ENCODE measurements at regions not wholly inside any gene's neighbourhood (a gene's known extent, or its start where the extent isn't known, plus 50 kb on each side); places are given as distances from the start of the nearest gene placed in this dataset.
A peak's percentile ranks its signal among the peaks of the same experiment; 100 is the strongest.

DNA sequence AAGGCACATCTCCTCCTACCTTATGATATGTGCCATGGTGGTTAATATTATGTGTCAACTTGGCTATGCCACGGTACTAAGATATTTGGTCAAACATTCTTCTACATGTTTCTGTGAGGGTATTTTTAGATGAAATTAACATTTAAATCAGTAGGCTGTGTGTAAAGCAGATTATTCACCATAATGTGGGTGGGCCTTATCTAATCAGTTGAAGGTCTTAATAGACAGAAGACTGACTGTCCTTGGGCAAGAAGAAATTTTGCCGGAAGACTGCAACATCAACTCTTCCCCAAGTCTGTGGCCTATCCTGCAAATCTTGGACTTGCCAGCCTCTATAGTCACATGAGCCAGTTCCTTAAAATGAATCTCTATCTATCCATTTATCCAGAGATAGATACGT is 380.1 kb upstream of the DDI1 start:
- in situ Hi-C loops (cut with MboI) = no loop called here

DNA sequence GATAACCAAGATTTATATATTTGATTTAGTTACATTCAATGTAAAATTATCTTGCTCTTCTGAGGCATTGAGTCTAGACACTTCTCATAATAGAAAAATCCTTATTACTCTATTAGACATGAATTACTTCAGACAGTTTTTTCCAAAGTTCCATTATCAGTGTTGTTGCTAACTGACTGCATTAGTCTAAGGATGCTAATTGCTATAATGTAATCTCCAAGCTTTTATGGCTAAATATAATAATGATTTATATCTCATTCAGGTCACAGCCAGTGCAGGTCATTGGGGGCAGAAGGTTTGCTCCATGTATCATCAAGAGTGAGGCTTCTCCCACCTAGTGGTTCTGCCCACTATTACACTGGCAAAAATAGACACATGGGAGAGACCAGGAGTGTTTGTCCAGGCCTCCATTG is 377.2 kb upstream of the DDI1 start:
- no peaks in the 10 kb centered on the region for H4K20me1 ChIP-seq (ENCODE audit: insufficient read depth)
- H3F3A ChIP-seq (ENCODE audit: insufficient read depth) = no peaks in the 10 kb centered on the region
- no peak overlapping the region for H3K4me3 ChIP-seq
- H3K9ac ChIP-seq = no peak overlapping the region
- H3K9me2 ChIP-seq (ENCODE audit: insufficient read depth) = no peaks in the 10 kb centered on the region
- no peaks in the 10 kb centered on the region for H3K27me3 ChIP-seq (replicated peaks; ENCODE audit: insufficient read depth)
- peak; percentile 48 for DNase-seq
- H3K27ac ChIP-seq = no peak overlapping the region
- H2AFZ ChIP-seq = no peak overlapping the region
- no peak overlapping the region for H3K4me2 ChIP-seq (ENCODE audit: unreplicated experiment)
- no peaks in the 10 kb centered on the region for H3K4me1 ChIP-seq (ENCODE audit: insufficient read depth)
- no peaks in the 10 kb centered on the region for H3K79me2 ChIP-seq (ENCODE audit: insufficient read depth)
- no peaks in the 10 kb centered on the region for H3K36me3 ChIP-seq (ENCODE audit: low read depth)
- no peaks in the 10 kb centered on the region for H3K9me3 ChIP-seq (ENCODE audit: low read depth)
- in situ Hi-C loops (cut with MboI) = no loop called here
- TF ChIP-seq EZH2phosphoT487 (IDR thresholded peaks at IDR 0.05; ENCODE audit: insufficient read depth, low read depth) = no peak
- no peak for TF ChIP-seq EZH2 (IDR thresholded peaks at IDR 0.05; ENCODE audit: insufficient read depth, poor library complexity, severe bottlenecking)

More for the DNA sequence above, 380.1 kb upstream of the DDI1 start:
- Histone ChIP-seq H3K9me3 (ENCODE audit: low read depth) (peaks cover 4% of the 10 kb centered on the region), H3K79me2 (ENCODE audit: insufficient read depth) (no peaks in the 10 kb centered on the region), H3K4me2 (ENCODE audit: unreplicated experiment) (no peak overlapping the region), H3K9ac (no peak overlapping the region), H4K20me1 (ENCODE audit: insufficient read depth) (no peaks in the 10 kb centered on the region), H3K4me3 (no peak overlapping the region), H3K9me2 (ENCODE audit: insufficient read depth) (no peaks in the 10 kb centered on the region), H3K27ac (no peak overlapping the region), H3K27me3 (replicated peaks; ENCODE audit: insufficient read depth) (no peaks in the 10 kb centered on the region), H3K36me3 (ENCODE audit: low read depth) (no peaks in the 10 kb centered on the region), H3F3A (ENCODE audit: insufficient read depth) (no peaks in the 10 kb centered on the region), H3K4me1 (ENCODE audit: insufficient read depth) (no peaks in the 10 kb centered on the region), H2AFZ (no peak overlapping the region)
- no peak for TF ChIP-seq EZH2phosphoT487 (IDR thresholded peaks at IDR 0.05; ENCODE audit: insufficient read depth, low read depth)
- no peak for TF ChIP-seq EZH2 (IDR thresholded peaks at IDR 0.05; ENCODE audit: insufficient read depth, poor library complexity, severe bottlenecking)
- DNase-seq = no peak
- 91 to 92% methylated on average over 3 of the region's 3 CpGs for WGBS, 2 experiments (ENCODE audit: low coverage in 1 of 2, low lambda C conversion rate in 2 of 2, missing lambda C conversion rate in 2 of 2)

DNA sequence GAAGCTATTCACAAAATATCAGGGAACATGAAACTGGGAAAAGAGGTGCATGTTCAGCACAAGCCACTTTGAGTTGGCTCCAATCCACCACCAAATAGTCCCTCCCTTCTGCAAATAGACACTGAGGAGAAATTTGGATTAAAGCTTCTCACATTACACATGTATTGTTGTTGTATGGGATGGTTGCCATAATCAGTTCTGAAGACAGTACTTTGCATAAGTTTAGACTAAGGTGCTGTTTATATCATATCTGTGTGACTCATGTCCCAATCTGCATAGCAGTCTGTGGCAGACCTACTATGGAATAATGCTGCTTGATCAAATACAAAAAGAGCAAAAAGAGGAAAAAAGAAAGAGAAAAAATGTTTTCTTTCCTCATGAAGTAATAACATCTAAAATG is 376.7 kb upstream of the DDI1 start:
- Histone ChIP-seq H3K9ac (no peak overlapping the region), H3K4me3 (no peak overlapping the region), H3K79me2 (ENCODE audit: insufficient read depth) (no peaks in the 10 kb centered on the region), H2AFZ (no peak overlapping the region), H4K20me1 (ENCODE audit: insufficient read depth) (no peaks in the 10 kb centered on the region), H3K4me2 (ENCODE audit: unreplicated experiment) (no peak overlapping the region), H3K27me3 (replicated peaks; ENCODE audit: insufficient read depth) (no peaks in the 10 kb centered on the region), H3F3A (ENCODE audit: insufficient read depth) (no peaks in the 10 kb centered on the region), H3K27ac (no peak overlapping the region), H3K9me3 (ENCODE audit: low read depth) (no peaks in the 10 kb centered on the region), H3K4me1 (ENCODE audit: insufficient read depth) (no peaks in the 10 kb centered on the region), H3K36me3 (ENCODE audit: low read depth) (no peaks in the 10 kb centered on the region), H3K9me2 (ENCODE audit: insufficient read depth) (no peaks in the 10 kb centered on the region)
- DNase-seq = peak; percentile 8
- no peak for TF ChIP-seq EZH2phosphoT487 (IDR thresholded peaks at IDR 0.05; ENCODE audit: insufficient read depth, low read depth)
- TF ChIP-seq EZH2 (IDR thresholded peaks at IDR 0.05; ENCODE audit: insufficient read depth, poor library complexity, severe bottlenecking) = no peak
- in situ Hi-C loops (cut with MboI) = no loop called here

DNA sequence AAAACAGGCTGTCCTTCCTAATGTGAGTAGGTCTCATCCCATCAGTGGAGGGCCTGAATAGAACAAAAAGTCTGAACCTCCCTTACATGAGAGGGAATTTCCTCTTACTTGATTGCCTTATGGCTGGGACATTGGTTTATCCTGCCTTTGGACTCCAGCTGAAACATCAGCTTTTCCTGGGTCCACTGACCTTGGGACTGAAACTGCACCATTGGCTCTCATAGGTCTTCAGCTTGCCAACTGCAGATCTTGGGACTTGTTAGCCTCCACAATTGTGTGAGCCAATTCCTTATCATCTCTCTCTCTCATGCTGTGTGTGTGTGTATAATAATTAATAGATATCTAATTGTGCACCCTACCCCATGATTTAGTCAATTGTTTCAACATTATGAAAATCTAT is 375.3 kb upstream of the DDI1 start:
- Histone ChIP-seq H3K27ac (no peak overlapping the region), H3K79me2 (ENCODE audit: insufficient read depth) (no peaks in the 10 kb centered on the region), H3K36me3 (ENCODE audit: low read depth) (no peaks in the 10 kb centered on the region), H3K4me3 (no peak overlapping the region), H3K9me2 (ENCODE audit: insufficient read depth) (no peaks in the 10 kb centered on the region), H3K9ac (no peak overlapping the region), H3K27me3 (replicated peaks; ENCODE audit: insufficient read depth) (no peaks in the 10 kb centered on the region), H3K9me3 (ENCODE audit: low read depth) (no peaks in the 10 kb centered on the region), H3K4me2 (ENCODE audit: unreplicated experiment) (no peak overlapping the region), H3K4me1 (ENCODE audit: insufficient read depth) (no peaks in the 10 kb centered on the region), H2AFZ (no peak overlapping the region), H4K20me1 (ENCODE audit: insufficient read depth) (no peaks in the 10 kb centered on the region), H3F3A (ENCODE audit: insufficient read depth) (no peaks in the 10 kb centered on the region)
- no peak for DNase-seq
- in situ Hi-C loops (cut with MboI) = no loop called here
- TF ChIP-seq EZH2phosphoT487 (IDR thresholded peaks at IDR 0.05; ENCODE audit: insufficient read depth, low read depth) (no peak), EZH2 (IDR thresholded peaks at IDR 0.05; ENCODE audit: insufficient read depth, poor library complexity, severe bottlenecking) (no peak)

DNA sequence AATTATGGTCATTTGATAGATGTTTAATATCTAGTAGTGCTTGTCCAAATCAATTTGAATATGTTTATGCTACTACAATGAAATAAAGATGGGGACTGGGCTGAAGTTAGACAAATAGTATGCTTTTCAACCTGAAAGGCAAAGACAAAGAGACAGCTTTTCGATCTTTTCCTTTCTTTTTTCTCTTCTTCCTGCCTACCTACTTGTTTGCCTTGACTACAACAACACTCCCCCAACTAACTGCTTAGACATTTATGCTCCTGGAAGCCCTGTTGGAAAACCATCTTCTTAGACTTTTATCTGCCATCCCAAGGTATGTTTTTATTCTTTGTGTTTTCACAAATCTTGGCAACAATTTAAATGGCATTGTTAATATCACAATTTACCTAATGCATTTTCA is 374.4 kb upstream of the DDI1 start:
- Histone ChIP-seq H3K4me2 (ENCODE audit: unreplicated experiment) (no peak overlapping the region), H3K27me3 (replicated peaks; ENCODE audit: insufficient read depth) (no peaks in the 10 kb centered on the region), H3K4me3 (no peak overlapping the region), H3K9me2 (ENCODE audit: insufficient read depth) (no peaks in the 10 kb centered on the region), H3F3A (ENCODE audit: insufficient read depth) (no peaks in the 10 kb centered on the region), H3K4me1 (ENCODE audit: insufficient read depth) (no peaks in the 10 kb centered on the region), H3K27ac (no peak overlapping the region), H3K9me3 (ENCODE audit: low read depth) (no peaks in the 10 kb centered on the region), H3K79me2 (ENCODE audit: insufficient read depth) (no peaks in the 10 kb centered on the region), H4K20me1 (ENCODE audit: insufficient read depth) (no peaks in the 10 kb centered on the region), H3K36me3 (ENCODE audit: low read depth) (no peaks in the 10 kb centered on the region), H2AFZ (no peak overlapping the region), H3K9ac (no peak overlapping the region)
- 33 to 42% methylated on average over 1 of the region's 1 CpG for WGBS, 2 experiments (ENCODE audit: low coverage in 1 of 2, low lambda C conversion rate in 2 of 2, missing lambda C conversion rate in 2 of 2)
- TF ChIP-seq EZH2phosphoT487 (IDR thresholded peaks at IDR 0.05; ENCODE audit: insufficient read depth, low read depth) = no peak
- no peak for TF ChIP-seq EZH2 (IDR thresholded peaks at IDR 0.05; ENCODE audit: insufficient read depth, poor library complexity, severe bottlenecking)
- DNase-seq = no peak
- in situ Hi-C loops (cut with MboI) = no loop called here

Measured in GM23248 (cell line).